Adrenal gland (tissue), 5 donors: ENCODE measurements at regions not wholly inside any gene's neighbourhood (a gene's known extent, or its start where the extent isn't known, plus 50 kb on each side); places are given as distances from the start of the nearest gene placed in this dataset.

Source experiments
- CTCF ChIP-seq, 6 experiments: fragments of 450-650 bp in 4 of 6; fragments of 200-600 bp in 2 of 6; sonication (generic) in 1 of 6; IDR thresholded peaks; 1 replicate in 5 of 6; 2 replicates in 1 of 6; pipeline versions ENCODE4 v1.5.1 to v1.8.0; 2016 to 2021; ENCODE audit warnings: antibody characterized with exemption in 6 of 6, mild to moderate bottlenecking in 2 of 6, moderate library complexity in 1 of 6
- POLR2A ChIP-seq, 2 donors: fragments of 450-650 bp; IDR thresholded peaks; one replicate each; pipeline ENCODE4 v1.6.1; 2017; ENCODE audit warnings: antibody characterized with exemption in 2 of 2, mild to moderate bottlenecking in 2 of 2, moderate library complexity in 1 of 2
- donor health status: DM: no; HTN: no; CAD: no.

GRCh38 chr7:88686468-88687229, 72.9 kb upstream of the ZNF804B start:
- TF ChIP-seq CTCF (IDR thresholded peaks at IDR 0.05) (no peak), POLR2A (IDR thresholded peaks at IDR 0.05) (no peak)
